ENCODE measurements at regions not wholly inside any gene's neighbourhood (a gene's known extent, or its start where the extent isn't known, plus 50 kb on each side); places are given as distances from the start of the nearest gene placed in this dataset.

GRCh38 chr22:27309697-27310096 is 491.9 kb downstream of the MN1 start (continued):
- TF ChIP-seq TSHZ2 (CRISPR knock-in tag; IDR thresholded peaks at IDR 0.05) (no peak), ISL1 (CRISPR knock-in tag; IDR thresholded peaks at IDR 0.05) (no peak), CSRNP3 (CRISPR knock-in tag; IDR thresholded peaks at IDR 0.05) (no peak)

- no peak for ATAC-seq
- TF ChIP-seq PATZ1 (CRISPR knock-in tag; IDR thresholded peaks at IDR 0.05; ENCODE audit: borderline replicate concordance), result no peak
- TF ChIP-seq BACH2 (CRISPR knock-in tag; IDR thresholded peaks at IDR 0.05; ENCODE audit: borderline replicate concordance), result no peak
- TF ChIP-seq ZFP3 (CRISPR knock-in tag; IDR thresholded peaks at IDR 0.05), result no peak
- no peak for TF ChIP-seq ZNF70 (CRISPR knock-in tag; IDR thresholded peaks at IDR 0.05)
- no peak for TF ChIP-seq ZNF565 (CRISPR knock-in tag; conservative IDR thresholded peaks at IDR 0.05; ENCODE audit: low read depth)
- no peak for TF ChIP-seq CSRNP3 (CRISPR knock-in tag; IDR thresholded peaks at IDR 0.05)
Observed at GRCh38 chr22:27310966-27311697, 490.4 kb downstream of the MN1 start.

GRCh38 chr22:27311698-27312550 is 489.6 kb downstream of the MN1 start:
- no peak for TF ChIP-seq CREB5 (CRISPR knock-in tag; IDR thresholded peaks at IDR 0.05; ENCODE audit: low read depth)
- no peak for TF ChIP-seq PATZ1 (CRISPR knock-in tag; IDR thresholded peaks at IDR 0.05; ENCODE audit: borderline replicate concordance)
- TF ChIP-seq ZC3H10 (CRISPR knock-in tag; IDR thresholded peaks at IDR 0.05), result no peak
- TF ChIP-seq RARB (CRISPR knock-in tag; IDR thresholded peaks at IDR 0.05), result no peak
- TF ChIP-seq ZNF565 (CRISPR knock-in tag; conservative IDR thresholded peaks at IDR 0.05; ENCODE audit: low read depth), result no peak
- TF ChIP-seq BACH2 (CRISPR knock-in tag; IDR thresholded peaks at IDR 0.05; ENCODE audit: borderline replicate concordance), result no peak
- TF ChIP-seq ZFP30 (CRISPR knock-in tag; IDR thresholded peaks at IDR 0.05), result no peak
- no peak for TF ChIP-seq ZNF70 (CRISPR knock-in tag; IDR thresholded peaks at IDR 0.05)
- TF ChIP-seq PPARA (CRISPR knock-in tag; IDR thresholded peaks at IDR 0.05; ENCODE audit: borderline replicate concordance), result no peak
- no peak for TF ChIP-seq GLIS3 (CRISPR knock-in tag; IDR thresholded peaks at IDR 0.05)
- no peak for TF ChIP-seq TCF4 (CRISPR knock-in tag; IDR thresholded peaks at IDR 0.05; ENCODE audit: borderline replicate concordance)
- no peak for TF ChIP-seq ISL1 (CRISPR knock-in tag; IDR thresholded peaks at IDR 0.05)
- TF ChIP-seq ZNF8 (CRISPR knock-in tag; IDR thresholded peaks at IDR 0.05), result no peak
- ATAC-seq, result no peak
